ENCODE measurements at regions not wholly inside any gene's neighbourhood (a gene's known extent, or its start where the extent isn't known, plus 50 kb on each side); places are given as distances from the start of the nearest gene placed in this dataset.

- TF ChIP-seq RXRA (IDR thresholded peaks at IDR 0.05; ENCODE audit: borderline replicate concordance, low read depth): no peak
- TF ChIP-seq EZH2phosphoT487 (IDR thresholded peaks at IDR 0.05; ENCODE audit: borderline replicate concordance, low read depth): no peak
- TF ChIP-seq USF1 (IDR thresholded peaks at IDR 0.05; ENCODE audit: borderline replicate concordance, low read depth): no peak
- no peak for TF ChIP-seq FOXM1 (IDR thresholded peaks at IDR 0.05; ENCODE audit: low read depth)
- TF ChIP-seq MAX (IDR thresholded peaks at IDR 0.05; ENCODE audit: low read depth): no peak
- no peak for TF ChIP-seq ELF1 (IDR thresholded peaks at IDR 0.05)
These were observed 227.8 kb upstream of the MAP3K1 start (continued) for GRCh38 chr5:56587381-56588130.

GRCh38 chr5:56585999-56586691, 229.2 kb upstream of the MAP3K1 start:
- Histone ChIP-seq H3K79me2 (ENCODE audit: insufficient read depth) (no peaks in the 10 kb centered on the region), H3K4me3 (ENCODE audit: low read depth in 2 of 2, low read length in 1 of 2) (no peak overlapping the region), H3K4me2 (no peak overlapping the region), H3K9me2 (no peaks in the 10 kb centered on the region), H3F3A (replicated peaks; ENCODE audit: insufficient read depth) (no peaks in the 10 kb centered on the region), H3K27me3 (ENCODE audit: insufficient read depth) (peaks cover 6% of the 10 kb centered on the region; the same call in 1 of the 2 replicates), H2AFZ (ENCODE audit: low read depth) (no peak overlapping the region), H3K27ac (ENCODE audit: low read depth in 2 of 2, low read length in 1 of 2) (no peak overlapping the region), H3K36me3 (replicated peaks in 1 of 2; ENCODE audit: control insufficient read depth in 1 of 2, insufficient read depth in 2 of 2, low read length in 1 of 2) (no peaks in the 10 kb centered on the region), H3K9me3 (no peaks in the 10 kb centered on the region), H4K20me1 (ENCODE audit: insufficient read depth) (no peaks in the 10 kb centered on the region), H3K9ac (no peak overlapping the region), H3K4me1 (ENCODE audit: control insufficient read depth in 1 of 2, insufficient read depth in 2 of 2, low read depth in 1 of 2, low read length in 1 of 2) (peaks cover 0 to 11% of the 10 kb centered on the region in 2 experiments; a peak in 1 of 4 replicates)
- WGBS (ENCODE audit: low lambda C conversion rate): 63% methylated on average over 11 of the region's 14 CpGs
- TF ChIP-seq RAD21 (IDR thresholded peaks at IDR 0.05; ENCODE audit: low read length): no peak
- no peak for TF ChIP-seq SIN3A (IDR thresholded peaks at IDR 0.05; ENCODE audit: borderline replicate concordance, low read depth, low read length)
- no peak for TF ChIP-seq MAX (IDR thresholded peaks at IDR 0.05; ENCODE audit: low read depth)
- TF ChIP-seq GATA2 (CRISPR knock-in tag; IDR thresholded peaks at IDR 0.05): no peak
- TF ChIP-seq FOXJ3 (CRISPR knock-in tag; IDR thresholded peaks at IDR 0.05): no peak
- TF ChIP-seq REST (IDR thresholded peaks at IDR 0.05; ENCODE audit: low read depth, low read length): no peak
- no peak for TF ChIP-seq GABPA (IDR thresholded peaks at IDR 0.05; ENCODE audit: low read depth)
- CTCF ChIA-PET: interaction anchor here (2.6 kb wide), 1 partner anchor 10 kb away, joined by 9 read pairs; no protein-coding TSS in a partner anchor
- POLR2A ChIA-PET: no interaction called here
- no peak for DNase-seq
